ENCODE measurements at regions not wholly inside any gene's neighbourhood (a gene's known extent, or its start where the extent isn't known, plus 50 kb on each side); places are given as distances from the start of the nearest gene placed in this dataset.

DNA sequence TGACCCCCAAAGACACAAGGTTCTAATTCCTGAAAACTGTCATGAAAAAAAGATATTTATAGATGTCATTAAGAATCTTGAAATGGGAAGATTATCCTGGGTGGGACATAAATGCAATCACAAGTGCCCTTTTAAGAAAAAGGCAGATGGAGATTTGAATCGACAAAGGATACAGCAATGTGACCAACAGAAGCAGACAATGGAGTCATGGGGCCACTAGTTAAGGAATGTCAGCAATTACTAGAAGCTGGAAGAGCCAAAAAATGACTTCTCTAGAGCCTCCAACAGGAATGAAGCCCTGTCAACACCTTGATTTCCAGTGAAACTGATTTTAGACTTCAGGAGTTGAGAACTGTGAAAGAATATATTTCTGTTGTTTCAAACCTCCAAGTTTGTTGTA lies 448.5 kb downstream of the MEI4 start:
- no peak for TF ChIP-seq POLR2A (IDR thresholded peaks at IDR 0.05)
- no peak for TF ChIP-seq CTCF (IDR thresholded peaks at IDR 0.05)
- no peak for TF ChIP-seq POLR2AphosphoS5 (IDR thresholded peaks at IDR 0.05)

All from transverse colon (tissue), 4 donors.